HEK293 (cell line): ENCODE measurements at regions not wholly inside any gene's neighbourhood (a gene's known extent, or its start where the extent isn't known, plus 50 kb on each side); places are given as distances from the start of the nearest gene placed in this dataset.

Source experiments
- CTCF ChIA-PET: fragments of 350-600 bp; formaldehyde crosslinking; extraction: SDS; loops from one replicate; lab custom pipeline; 2021; ENCODE audit warnings: antibody characterized with exemption; lab: Yijun Ruan, JAX
- POLR2A ChIA-PET: fragments of 300-600 bp; formaldehyde crosslinking; extraction: SDS; loops from one replicate; lab custom pipeline; 2020; ENCODE audit warnings: antibody characterized with exemption, inconsistent platforms; lab: Yijun Ruan, JAX
- H3K27ac ChIP-seq: fragments of 200-500 bp; sonication (Bioruptor generic); 2 replicates; pipeline ENCODE4 v1.5.1; 2014; ENCODE audit warnings: low read depth, low read length, control low read depth, inconsistent platforms; ENCODE audit errors: extremely low read depth
- H3K36me3 ChIP-seq, 2 experiments: fragments of 200-500 bp in 1 of 2; sonication (Bioruptor generic) in 1 of 2; 1 replicate in 1 of 2; 2 replicates in 1 of 2; pipeline ENCODE4 v1.5.1; 2014 to 2017; ENCODE audit warnings: inconsistent platforms in 2 of 2, low read length in 2 of 2; ENCODE audit not compliant: control insufficient read depth in 2 of 2, insufficient read depth in 1 of 2
- H3K4me1 ChIP-seq: fragments of 200-500 bp; sonication (Bioruptor generic); 2 replicates; pipeline ENCODE4 v1.5.1; 2014; ENCODE audit warnings: mild to moderate bottlenecking, low read length, inconsistent platforms; ENCODE audit not compliant: control insufficient read depth, insufficient read depth
- H3K4me3 ChIP-seq: 2 replicates; pipeline ENCODE4 v1.5.1; 2011; ENCODE audit warnings: low read depth, mild to moderate bottlenecking, control low read depth, low read length, moderate library complexity
- H3K9me3 ChIP-seq: fragments of 200-500 bp; sonication (Bioruptor generic); 2 replicates; pipeline ENCODE4 v1.5.1; 2014; ENCODE audit warnings: low read depth, low read length, inconsistent platforms; ENCODE audit not compliant: control insufficient read depth, insufficient read depth
- GLI2 ChIP-seq: fragments of 450-650 bp; formaldehyde crosslinking; IDR thresholded peaks from 2 replicates; pipeline ENCODE4; 2017; ENCODE audit warnings: missing biosample characterization, missing genetic modification characterization, low read depth, borderline replicate concordance
- KLF7 ChIP-seq: fragments of 450-650 bp; formaldehyde crosslinking; IDR thresholded peaks from 2 replicates; pipeline ENCODE4 v1.5.1; 2016; ENCODE audit warnings: missing biosample characterization, missing genetic modification characterization, borderline replicate concordance
- KLF9 ChIP-seq: fragments of 450-650 bp; formaldehyde crosslinking; IDR thresholded peaks from 2 replicates; pipeline ENCODE4 v1.5.1; 2016; ENCODE audit warnings: missing biosample characterization, missing genetic modification characterization, low read depth
- MZF1 ChIP-seq: fragments of 450-650 bp; formaldehyde crosslinking; IDR thresholded peaks from 2 replicates; pipeline ENCODE4 v1.5.1; 2017; ENCODE audit warnings: missing biosample characterization, missing genetic modification characterization, borderline replicate concordance
- OSR2 ChIP-seq: fragments of 450-650 bp; formaldehyde crosslinking; IDR thresholded peaks from 2 replicates; pipeline ENCODE4 v1.5.1; 2016; ENCODE audit warnings: missing biosample characterization, missing genetic modification characterization
- TCF7L2 ChIP-seq: IDR thresholded peaks from 2 replicates; pipeline ENCODE4 v1.6.1; 2011; ENCODE audit warnings: low read depth, mild to moderate bottlenecking, inconsistent platforms, low read length, moderate library complexity, borderline replicate concordance
- YY1 ChIP-seq: fragments of 450-650 bp; formaldehyde crosslinking; IDR thresholded peaks from 2 replicates; pipeline ENCODE4 v1.5.1; 2018; ENCODE audit warnings: missing biosample characterization, missing genetic modification characterization
- ZBTB6 ChIP-seq: fragments of 450-650 bp; formaldehyde crosslinking; IDR thresholded peaks from 2 replicates; pipeline ENCODE4 v1.5.1; 2017; ENCODE audit warnings: missing biosample characterization, missing genetic modification characterization
- ZFP3 ChIP-seq: fragments of 450-650 bp; formaldehyde crosslinking; IDR thresholded peaks from 2 replicates; pipeline ENCODE4 v1.5.1; 2016; ENCODE audit warnings: low read depth, missing biosample characterization, missing genetic modification characterization
- ZIC2 ChIP-seq: fragments of 450-650 bp; formaldehyde crosslinking; IDR thresholded peaks from 2 replicates; pipeline ENCODE4 v1.5.1; 2016; ENCODE audit warnings: missing biosample characterization, missing genetic modification characterization
- ZNF175 ChIP-seq: fragments of 450-650 bp; formaldehyde crosslinking; IDR thresholded peaks from 2 replicates; pipeline ENCODE4 v1.5.1; 2016; ENCODE audit warnings: missing biosample characterization, missing genetic modification characterization
- ZNF2 ChIP-seq: fragments of 450-650 bp; formaldehyde crosslinking; IDR thresholded peaks from 2 replicates; pipeline ENCODE4 v1.5.1; 2016; ENCODE audit warnings: missing biosample characterization, missing genetic modification characterization
- ZNF280C ChIP-seq: fragments of 450-650 bp; formaldehyde crosslinking; IDR thresholded peaks from 2 replicates; pipeline ENCODE4 v1.5.1; 2016; ENCODE audit warnings: missing biosample characterization, missing genetic modification characterization
- ZNF292 ChIP-seq: fragments of 450-650 bp; formaldehyde crosslinking; IDR thresholded peaks from 2 replicates; pipeline ENCODE4 v1.5.1; 2016; ENCODE audit warnings: low read depth, missing biosample characterization, missing genetic modification characterization, borderline replicate concordance
- ZNF416 ChIP-seq: fragments of 450-650 bp; formaldehyde crosslinking; IDR thresholded peaks from 2 replicates; pipeline ENCODE4 v1.5.1; 2016; ENCODE audit warnings: missing biosample characterization, missing genetic modification characterization
- ZNF544 ChIP-seq: fragments of 450-650 bp; formaldehyde crosslinking; IDR thresholded peaks from 2 replicates; pipeline ENCODE4 v1.5.0; 2017; ENCODE audit warnings: missing biosample characterization, missing genetic modification characterization
- ZNF555 ChIP-seq: fragments of 450-650 bp; formaldehyde crosslinking; conservative IDR thresholded peaks from 2 replicates; pipeline ENCODE4 v1.5.1; 2017; ENCODE audit warnings: missing biosample characterization, mild to moderate bottlenecking, missing genetic modification characterization, inconsistent platforms
- ZNF571 ChIP-seq: fragments of 450-650 bp; formaldehyde crosslinking; IDR thresholded peaks from 2 replicates; pipeline ENCODE4 v1.5.0; 2017; ENCODE audit warnings: missing biosample characterization, missing genetic modification characterization
- ZNF610 ChIP-seq: fragments of 450-650 bp; formaldehyde crosslinking; IDR thresholded peaks from 2 replicates; pipeline ENCODE4 v1.5.1; 2016; ENCODE audit warnings: missing biosample characterization, missing genetic modification characterization, borderline replicate concordance
- ZNF747 ChIP-seq: fragments of 450-650 bp; formaldehyde crosslinking; IDR thresholded peaks from 2 replicates; pipeline ENCODE4 v1.5.1; 2016; ENCODE audit warnings: missing biosample characterization, missing genetic modification characterization
- TF ChIP-seq, protein P1 (sequence below): fragments of 450-650 bp; formaldehyde crosslinking; IDR thresholded peaks from 2 replicates; pipeline ENCODE4 v1.5.1; 2016; ENCODE audit warnings: missing biosample characterization, missing genetic modification characterization
- TF ChIP-seq, protein P2 (sequence below): fragments of 450-650 bp; formaldehyde crosslinking; IDR thresholded peaks from 2 replicates; pipeline ENCODE4 v1.5.1; 2017; ENCODE audit warnings: missing biosample characterization, missing genetic modification characterization

DNA sequence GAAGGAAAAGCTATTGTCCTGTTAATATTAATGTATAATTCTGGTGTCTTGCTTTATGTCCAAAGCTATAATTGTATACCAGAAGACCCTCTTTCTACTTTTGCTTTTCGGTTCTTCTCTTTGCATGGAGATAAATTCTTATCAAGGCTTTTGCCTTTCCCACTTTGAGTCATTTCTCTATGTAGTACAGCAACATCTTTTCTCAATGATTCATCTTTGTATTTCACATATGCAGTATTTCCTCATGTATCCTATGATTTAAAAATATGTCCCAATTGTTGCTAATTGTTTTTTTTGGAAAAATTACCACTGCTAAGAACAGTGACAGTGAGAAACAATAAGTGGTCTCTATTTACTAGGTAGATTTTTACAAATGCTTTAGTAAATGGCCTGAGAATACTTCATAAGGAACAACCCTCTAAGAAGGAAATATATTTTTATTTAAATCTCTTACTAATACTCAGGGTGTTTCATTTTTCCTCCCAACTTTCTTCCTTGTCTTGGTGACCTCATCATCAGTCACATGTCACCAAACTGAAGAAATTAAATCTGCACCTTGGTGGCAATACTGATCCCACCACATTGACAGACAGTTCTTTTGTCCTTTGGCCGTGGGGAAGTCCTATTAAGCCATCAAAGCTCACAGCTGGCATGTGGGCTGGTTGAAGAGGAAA, 290.6 kb downstream of the SATB1 start:
- no peak for TF ChIP-seq KLF9 (tag by site-specific recombination)
- no peak for TF ChIP-seq ZNF2 (tag by site-specific recombination)
- no peak for TF ChIP-seq ZNF747 (tag by site-specific recombination)
- TF ChIP-seq ZBTB6 (tag by site-specific recombination), result no peak
- TF ChIP-seq KLF7 (tag by site-specific recombination), result no peak
- TF ChIP-seq, protein P1, sequence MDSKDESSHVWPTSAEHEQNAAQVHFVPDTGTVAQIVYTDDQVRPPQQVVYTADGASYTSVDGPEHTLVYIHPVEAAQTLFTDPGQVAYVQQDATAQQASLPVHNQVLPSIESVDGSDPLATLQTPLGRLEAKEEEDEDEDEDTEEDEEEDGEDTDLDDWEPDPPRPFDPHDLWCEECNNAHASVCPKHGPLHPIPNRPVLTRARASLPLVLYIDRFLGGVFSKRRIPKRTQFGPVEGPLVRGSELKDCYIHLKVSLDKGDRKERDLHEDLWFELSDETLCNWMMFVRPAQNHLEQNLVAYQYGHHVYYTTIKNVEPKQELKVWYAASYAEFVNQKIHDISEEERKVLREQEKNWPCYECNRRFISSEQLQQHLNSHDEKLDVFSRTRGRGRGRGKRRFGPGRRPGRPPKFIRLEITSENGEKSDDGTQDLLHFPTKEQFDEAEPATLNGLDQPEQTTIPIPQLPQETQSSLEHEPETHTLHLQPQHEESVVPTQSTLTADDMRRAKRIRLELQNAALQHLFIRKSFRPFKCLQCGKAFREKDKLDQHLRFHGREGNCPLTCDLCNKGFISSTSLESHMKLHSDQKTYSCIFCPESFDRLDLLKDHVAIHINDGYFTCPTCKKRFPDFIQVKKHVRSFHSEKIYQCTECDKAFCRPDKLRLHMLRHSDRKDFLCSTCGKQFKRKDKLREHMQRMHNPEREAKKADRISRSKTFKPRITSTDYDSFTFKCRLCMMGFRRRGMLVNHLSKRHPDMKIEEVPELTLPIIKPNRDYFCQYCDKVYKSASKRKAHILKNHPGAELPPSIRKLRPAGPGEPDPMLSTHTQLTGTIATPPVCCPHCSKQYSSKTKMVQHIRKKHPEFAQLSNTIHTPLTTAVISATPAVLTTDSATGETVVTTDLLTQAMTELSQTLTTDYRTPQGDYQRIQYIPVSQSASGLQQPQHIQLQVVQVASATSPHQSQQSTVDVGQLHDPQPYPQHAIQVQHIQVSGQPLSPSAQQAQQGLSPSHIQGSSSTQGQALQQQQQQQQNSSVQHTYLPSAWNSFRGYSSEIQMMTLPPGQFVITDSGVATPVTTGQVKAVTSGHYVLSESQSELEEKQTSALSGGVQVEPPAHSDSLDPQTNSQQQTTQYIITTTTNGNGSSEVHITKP (tag by site-specific recombination), result no peak
- TF ChIP-seq ZNF610 (tag by site-specific recombination), result no peak
- Histone ChIP-seq H3K36me3 (no peaks in the 10 kb centered on the region), H3K4me3 (no peak overlapping the region), H3K9me3 (no peaks in the 10 kb centered on the region), H3K4me1 (no peaks in the 10 kb centered on the region), H3K27ac (no peak overlapping the region)
- ChIA-PET POLR2A (no interaction called here), CTCF (interaction anchor here (0.6 kb wide), 1 partner anchor 1147 kb away, joined by 3 read pairs; no protein-coding TSS in a partner anchor)

DNA sequence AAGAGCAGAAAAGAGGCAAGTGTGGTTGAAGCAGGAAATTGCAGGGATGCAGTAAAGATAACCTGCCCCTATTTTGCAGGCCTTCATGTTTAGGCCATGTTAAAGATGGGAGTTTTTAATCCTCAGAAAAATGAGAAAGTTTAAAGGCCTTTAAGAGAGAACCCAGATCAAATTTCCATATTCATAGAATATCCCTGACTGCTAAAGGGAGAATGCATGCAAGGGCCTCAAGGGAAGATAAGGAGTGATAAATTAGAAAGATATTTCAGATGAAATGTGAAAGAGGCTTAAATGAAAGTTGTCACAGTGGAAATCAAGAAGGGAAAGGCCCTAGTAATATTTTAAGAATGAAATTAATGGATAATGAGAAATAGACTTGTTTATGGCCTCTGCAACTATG, 292.1 kb downstream of the SATB1 start:
- Histone ChIP-seq H3K4me1 (no peaks in the 10 kb centered on the region), H3K36me3 (no peaks in the 10 kb centered on the region), H3K4me3 (no peak overlapping the region), H3K9me3 (no peaks in the 10 kb centered on the region), H3K27ac (no peak overlapping the region)
- ChIA-PET CTCF (no interaction called here), POLR2A (no interaction called here)
- TF ChIP-seq TCF7L2 (no peak), GLI2 (no peak)

DNA sequence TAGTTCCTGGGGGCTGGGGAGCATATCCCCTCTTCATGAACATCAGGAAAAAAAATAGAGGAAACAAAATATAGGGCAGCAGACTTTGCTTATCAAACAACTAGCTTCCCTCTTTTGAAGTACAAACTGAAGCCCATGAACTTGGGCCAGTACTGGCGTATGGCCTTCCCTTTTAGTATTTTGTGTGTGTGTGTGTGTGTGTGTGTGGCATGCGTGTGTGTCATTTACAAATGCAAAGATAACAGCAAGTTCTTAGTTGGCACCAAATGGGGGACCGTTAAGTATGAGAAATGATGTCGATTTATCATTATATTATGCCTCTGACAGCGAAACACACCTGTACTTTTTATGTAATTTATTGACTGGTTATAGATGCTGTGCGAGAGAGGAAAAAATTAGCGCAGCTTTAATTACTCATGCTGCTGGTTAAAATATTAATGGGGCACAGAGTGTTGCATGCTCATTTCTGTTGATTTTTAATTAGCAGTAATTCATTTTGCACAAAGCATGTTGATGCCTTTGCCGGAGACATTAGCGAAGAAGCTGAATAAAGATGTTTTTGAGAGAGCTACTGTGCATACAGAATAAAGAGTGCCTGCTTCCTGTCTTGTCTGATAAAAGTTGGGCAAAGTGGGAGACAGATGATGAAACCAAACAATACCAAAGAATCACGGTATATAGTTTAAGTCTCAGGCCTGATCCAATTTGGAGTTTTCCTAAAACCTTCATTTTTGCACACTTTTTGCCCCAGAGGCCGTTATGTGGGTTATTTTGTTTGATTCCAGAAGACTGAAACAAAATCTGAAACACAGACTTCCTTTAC, 297.1 kb downstream of the SATB1 start:
- H3K36me3 ChIP-seq, result no peaks in the 10 kb centered on the region
- ChIA-PET POLR2A (no interaction called here), CTCF (no interaction called here)
- no peak overlapping the region for H3K4me3 ChIP-seq
- peaks cover 4% of the 10 kb centered on the region for H3K4me1 ChIP-seq
- no peak overlapping the region for H3K27ac ChIP-seq
- H3K9me3 ChIP-seq, result no peaks in the 10 kb centered on the region
- TF ChIP-seq OSR2 (tag by site-specific recombination) (no peak), ZNF175 (no peak), ZNF416 (tag by site-specific recombination) (no peak), ZNF555 (tag by site-specific recombination) (no peak), ZNF544 (tag by site-specific recombination) (no peak), ZNF292 (tag by site-specific recombination) (no peak), MZF1 (tag by site-specific recombination) (no peak), YY1 (tag by site-specific recombination) (no peak), ZIC2 (no peak), ZNF280C (tag by site-specific recombination) (no peak), KLF7 (tag by site-specific recombination) (no peak), ZFP3 (tag by site-specific recombination) (no peak), ZNF571 (tag by site-specific recombination) (no peak)
- TF ChIP-seq, protein P2, sequence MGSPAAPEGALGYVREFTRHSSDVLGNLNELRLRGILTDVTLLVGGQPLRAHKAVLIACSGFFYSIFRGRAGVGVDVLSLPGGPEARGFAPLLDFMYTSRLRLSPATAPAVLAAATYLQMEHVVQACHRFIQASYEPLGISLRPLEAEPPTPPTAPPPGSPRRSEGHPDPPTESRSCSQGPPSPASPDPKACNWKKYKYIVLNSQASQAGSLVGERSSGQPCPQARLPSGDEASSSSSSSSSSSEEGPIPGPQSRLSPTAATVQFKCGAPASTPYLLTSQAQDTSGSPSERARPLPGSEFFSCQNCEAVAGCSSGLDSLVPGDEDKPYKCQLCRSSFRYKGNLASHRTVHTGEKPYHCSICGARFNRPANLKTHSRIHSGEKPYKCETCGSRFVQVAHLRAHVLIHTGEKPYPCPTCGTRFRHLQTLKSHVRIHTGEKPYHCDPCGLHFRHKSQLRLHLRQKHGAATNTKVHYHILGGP (tag by site-specific recombination), result no peak
